WTC11 (cell line): ENCODE measurements at regions not wholly inside any gene's neighbourhood (a gene's known extent, or its start where the extent isn't known, plus 50 kb on each side); places are given as distances from the start of the nearest gene placed in this dataset.
A peak's percentile ranks its signal among the peaks of the same experiment; 100 is the strongest.

ENCODE experiments used
- ATAC-seq: fragments of 200-7000 bp; cut with Tn5 transposase; 2 replicates; pipeline ENCODE4 v1.10.0; 2021; ENCODE audit warnings: mild to moderate bottlenecking, moderate library complexity
- CTCF ChIA-PET: fragments of 300-600 bp; sonication (Branson Sonifier 250); formaldehyde crosslinking; loops from one replicate; lab custom pipeline; 2021; ENCODE audit warnings: antibody characterized with exemption; lab: Charles Lee
- POLR2A ChIA-PET: fragments of 350-600 bp; sonication (Branson Sonifier 250); formaldehyde crosslinking; loops from one replicate; lab custom pipeline; 2021; ENCODE audit warnings: antibody characterized with exemption; lab: Charles Lee
- DNase-seq: peaks from one replicate; pipeline ENCODE4 v3.0.0; 2021; ENCODE audit warnings: low spot score
- H3K27ac Mint-ChIP-seq: 2 replicates; pipeline ENCODE4 v1.8.0; 2021; ENCODE audit warnings: mixed read lengths
- H3K27me3 Mint-ChIP-seq: 2 replicates; pipeline ENCODE4 v1.8.0; 2021; ENCODE audit warnings: low read depth, mild to moderate bottlenecking, moderate library complexity, mixed read lengths
- H3K36me3 Mint-ChIP-seq: 2 replicates; pipeline ENCODE4 v1.8.0; 2021; ENCODE audit warnings: mixed read lengths
- H3K4me1 Mint-ChIP-seq: 2 replicates; pipeline ENCODE4 v1.8.0; 2022; ENCODE audit warnings: mixed read lengths
- H3K4me3 Mint-ChIP-seq: 2 replicates; pipeline ENCODE4 v1.8.0; 2021; ENCODE audit warnings: mild to moderate bottlenecking, moderate library complexity, mixed read lengths
- H3K9me3 Mint-ChIP-seq: 2 replicates; pipeline ENCODE4 v1.8.0; 2021; ENCODE audit warnings: mixed read lengths
- ATF2 ChIP-seq: sonication (generic); formaldehyde crosslinking; IDR thresholded peaks from 2 replicates; pipeline ENCODE4 v1.8.1; 2022; ENCODE audit warnings: low read depth, missing genetic modification reagents, borderline replicate concordance
- CREM ChIP-seq: sonication (generic); formaldehyde crosslinking; IDR thresholded peaks from 2 replicates; pipeline ENCODE4 v1.8.1; 2022; ENCODE audit warnings: mild to moderate bottlenecking, missing genetic modification reagents, moderate library complexity
- E2F4 ChIP-seq: sonication (generic); formaldehyde crosslinking; IDR thresholded peaks from 2 replicates; pipeline ENCODE4 v1.8.1; 2022; ENCODE audit warnings: low read depth, mild to moderate bottlenecking, moderate library complexity, missing genetic modification reagents, borderline replicate concordance
- ELF4 ChIP-seq: sonication (generic); formaldehyde crosslinking; IDR thresholded peaks from 2 replicates; pipeline ENCODE4 v1.8.1; 2022; ENCODE audit warnings: low read depth, mild to moderate bottlenecking, moderate library complexity, missing genetic modification reagents
- EMX1 ChIP-seq: fragments of 250-450 bp; sonication (Bioruptor Pico); IDR thresholded peaks from 2 replicates; pipeline ENCODE4 v1.8.0; 2021; ENCODE audit warnings: mild to moderate bottlenecking
- ERG ChIP-seq: fragments of 250-450 bp; sonication (Bioruptor Pico); IDR thresholded peaks from 2 replicates; pipeline ENCODE4 v1.8.0; 2021; ENCODE audit warnings: mild to moderate bottlenecking
- GRHL2 ChIP-seq: fragments of 250-450 bp; sonication (Bioruptor Pico); IDR thresholded peaks from 2 replicates; pipeline ENCODE4 v1.8.0; 2022; ENCODE audit warnings: mild to moderate bottlenecking, moderate library complexity; ENCODE audit not compliant: insufficient replicate concordance, severe bottlenecking
- IRF1 ChIP-seq: sonication (generic); formaldehyde crosslinking; IDR thresholded peaks from 2 replicates; pipeline ENCODE4 v1.8.0; 2023; ENCODE audit warnings: missing genetic modification reagents
- NFE2L1 ChIP-seq: sonication (generic); formaldehyde crosslinking; IDR thresholded peaks from 2 replicates; pipeline ENCODE4 v1.8.1; 2023; ENCODE audit warnings: missing genetic modification reagents
- NFYB ChIP-seq: sonication (generic); formaldehyde crosslinking; conservative IDR thresholded peaks from 2 replicates; pipeline ENCODE4 v1.8.0; 2022; ENCODE audit warnings: low read depth, missing genetic modification reagents
- STAT6 ChIP-seq: sonication (generic); formaldehyde crosslinking; conservative IDR thresholded peaks from 2 replicates; pipeline ENCODE4 v1.8.1; 2023; ENCODE audit warnings: mild to moderate bottlenecking, low read depth, missing genetic modification reagents, moderate library complexity
- USF2 ChIP-seq: sonication (generic); formaldehyde crosslinking; IDR thresholded peaks from 2 replicates; pipeline ENCODE4 v1.8.1; 2023; ENCODE audit warnings: mild to moderate bottlenecking, missing genetic modification reagents, moderate library complexity
- ZNF219 ChIP-seq: sonication (generic); formaldehyde crosslinking; IDR thresholded peaks from 2 replicates; pipeline ENCODE4 v1.8.0; 2023; ENCODE audit warnings: missing genetic modification reagents, mild to moderate bottlenecking, borderline replicate concordance

GRCh38 chr2:234343372-234343771, 153.5 kb downstream of the ARL4C start:
- no peak for DNase-seq
- H3K9me3 Mint-ChIP-seq: no peaks in the 10 kb centered on the region
- no peak overlapping the region for H3K4me3 Mint-ChIP-seq
- no peak for ATAC-seq
- H3K27me3 Mint-ChIP-seq: no peaks in the 10 kb centered on the region; the same call in 1 of the 2 replicates
- no peak overlapping the region for H3K27ac Mint-ChIP-seq
- no peaks in the 10 kb centered on the region for H3K36me3 Mint-ChIP-seq
- POLR2A ChIA-PET: interaction anchor here (1.0 kb wide), 1 partner anchor 12 kb away, joined by 3 read pairs; no protein-coding TSS in a partner anchor
- TF ChIP-seq NFE2L1 (CRISPR knock-in tag) (no peak), GRHL2 (CRISPR knock-in tag) (no peak), ERG (CRISPR knock-in tag) (no peak), NFYB (no peak), CREM (CRISPR knock-in tag) (no peak), E2F4 (CRISPR knock-in tag) (no peak), IRF1 (CRISPR knock-in tag) (no peak), ELF4 (CRISPR knock-in tag) (no peak), ATF2 (CRISPR knock-in tag) (no peak), EMX1 (CRISPR knock-in tag) (no peak), ZNF219 (CRISPR knock-in tag) (no peak)
- TF ChIP-seq, all 79 proteins: peak for 0
- H3K4me1 Mint-ChIP-seq: peaks cover 4% of the 10 kb centered on the region; the same call in 1 of the 2 replicates
- CTCF ChIA-PET: no interaction called here

- DNase-seq (no peak), ATAC-seq (0 out of 2 replicates have a peak, but pooled peaks have one; percentile 39)
- POLR2A ChIA-PET: interaction anchor here (0.5 kb wide), 1 partner anchor 95 kb away, joined by 3 read pairs; no protein-coding TSS in a partner anchor
- Mint-ChIP-seq H3K4me3 (no peak overlapping the region), H3K27me3 (no peaks in the 10 kb centered on the region; the same call in 1 of the 2 replicates), H3K27ac (no peak overlapping the region), H3K4me1 (peaks cover 4% of the 10 kb centered on the region; the same call in 1 of the 2 replicates), H3K9me3 (no peaks in the 10 kb centered on the region), H3K36me3 (no peaks in the 10 kb centered on the region)
- CTCF ChIA-PET: no interaction called here
- TF ChIP-seq STAT6 (CRISPR knock-in tag): no peak
- peak; percentile 68 for TF ChIP-seq USF2
Measured at GRCh38 chr2:234341306-234341985, 155.4 kb downstream of the ARL4C start.
